Jurkat, Clone E6-1 (cell line): ENCODE measurements at regions not wholly inside any gene's neighbourhood (a gene's known extent, or its start where the extent isn't known, plus 50 kb on each side); places are given as distances from the start of the nearest gene placed in this dataset.
"Not testable (repeated sequence)": the region's sequence is repeated elsewhere in the genome, so short reads cannot be mapped to it uniquely, and the experiment has no call there.

Experiments used
- DNase-seq: peaks from one replicate; pipeline ENCODE4 v3.0.0-alpha.2; 2011; ENCODE audit warnings: low read depth, low spot score
- H3K4me3 ChIP-seq: 2 replicates; pipeline ENCODE4 v1.5.1; 2011; ENCODE audit warnings: mild to moderate bottlenecking, low read length, control low read depth, moderate library complexity

DNA sequence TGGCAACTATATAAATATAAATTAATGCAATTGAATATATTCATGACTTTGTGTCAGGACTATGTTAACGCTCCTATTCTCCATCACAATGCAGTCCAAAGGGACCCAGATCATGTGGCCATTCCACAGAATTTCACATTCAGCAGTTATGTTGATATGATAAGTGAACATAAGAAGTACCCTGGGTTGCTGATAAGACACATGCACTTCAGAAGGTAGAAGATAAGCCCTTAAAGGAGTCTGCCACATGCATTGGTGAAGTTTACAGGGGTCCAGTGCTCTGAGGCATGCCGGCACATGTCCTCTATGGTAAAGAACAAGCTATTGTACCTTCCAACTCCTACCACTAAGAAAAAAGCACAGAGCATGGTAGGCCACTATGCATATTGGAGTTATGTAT is 76.4 kb downstream of the PHAX start:
- no peak overlapping the region for H3K4me3 ChIP-seq
- DNase-seq, result no peak

GRCh38 chr5:126680191-126680817 is 79.6 kb downstream of the PHAX start:
- DNase-seq, result peak; percentile 88
- H3K4me3 ChIP-seq, result peak overlapping the region; percentile 2; the same call in 1 of the 2 replicates

- not testable (repeated sequence) for H3K4me3 ChIP-seq, DNase-seq
Observed at GRCh38 chr5:126681314-126681713, 80.6 kb downstream of the PHAX start.

DNA sequence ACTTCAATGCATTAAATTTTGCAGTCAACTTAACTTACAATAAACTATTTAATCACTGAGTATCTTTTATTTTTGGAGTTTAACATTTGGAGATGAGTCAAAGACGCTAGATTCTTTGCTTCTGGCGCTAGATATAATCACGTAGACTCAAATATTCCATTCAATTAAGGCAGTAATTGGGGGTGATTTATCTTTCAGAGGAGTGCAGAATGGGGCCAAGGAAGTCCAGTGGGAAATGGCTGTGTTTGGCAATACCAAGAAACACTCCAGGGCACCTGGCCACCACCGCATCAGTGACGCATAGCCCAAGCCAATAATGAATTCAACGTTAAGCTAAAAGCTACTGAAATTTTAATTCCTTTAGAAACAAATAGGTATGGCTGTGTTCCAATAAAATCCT is 81.2 kb downstream of the PHAX start:
- H3K4me3 ChIP-seq, result no peak overlapping the region
- DNase-seq, result no peak

DNA sequence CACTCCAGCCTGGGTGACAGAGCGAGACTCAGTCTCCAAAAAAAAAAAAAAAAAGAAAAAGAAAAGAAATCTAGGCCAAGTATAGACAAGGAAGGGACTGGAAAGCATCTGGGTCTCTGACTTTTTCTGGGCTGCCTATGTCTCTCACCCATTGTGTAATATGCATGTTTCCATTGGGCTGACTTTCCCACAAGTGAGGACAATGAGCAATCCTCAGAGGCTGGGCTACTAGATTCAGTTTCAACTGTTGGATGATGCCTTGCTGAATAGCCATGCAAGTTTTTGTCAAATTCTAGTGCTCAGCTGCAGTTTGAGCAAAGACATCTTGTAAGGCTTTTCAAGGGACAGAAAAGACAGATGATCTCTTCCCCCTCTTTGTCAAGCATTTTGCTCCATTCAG is 82.1 kb downstream of the PHAX start:
- no peak for DNase-seq
- no peak overlapping the region for H3K4me3 ChIP-seq

DNA sequence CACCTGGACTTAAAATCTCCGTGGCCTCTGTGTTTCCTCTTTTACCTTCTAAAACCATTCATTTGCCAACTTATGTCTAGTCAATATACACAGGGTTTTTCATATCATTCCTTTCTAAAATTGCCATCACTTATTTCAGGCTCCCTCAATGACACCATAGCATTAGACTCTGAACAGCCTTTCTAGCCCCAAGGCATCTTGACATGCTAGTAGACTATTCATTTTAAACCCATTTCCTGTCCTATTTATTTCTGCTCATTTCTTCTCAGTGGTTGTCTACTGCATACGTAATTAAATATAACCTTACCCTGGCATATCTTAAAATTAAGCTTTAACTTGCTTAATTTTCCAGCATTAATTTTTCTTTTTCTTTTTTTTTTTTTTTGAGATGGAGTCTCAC is 83.2 kb downstream of the PHAX start:
- DNase-seq, result no peak
- no peak overlapping the region for H3K4me3 ChIP-seq

- not testable (repeated sequence) for H3K4me3 ChIP-seq
- peak; percentile 59 for DNase-seq
Observed at GRCh38 chr5:126684656-126685442, 84.1 kb downstream of the PHAX start.

- H3K4me3 ChIP-seq, result no peak overlapping the region
Observed at GRCh38 chr5:126686451-126687126, 85.8 kb downstream of the PHAX start.

GRCh38 chr5:126692971-126693370 is 84.0 kb upstream of the LMNB1 start:
- DNase-seq, result no peak
- H3K4me3 ChIP-seq, result no peak overlapping the region

More at GRCh38 chr5:126686451-126687126, 85.8 kb downstream of the PHAX start:
- DNase-seq, result peak; percentile 70

DNA sequence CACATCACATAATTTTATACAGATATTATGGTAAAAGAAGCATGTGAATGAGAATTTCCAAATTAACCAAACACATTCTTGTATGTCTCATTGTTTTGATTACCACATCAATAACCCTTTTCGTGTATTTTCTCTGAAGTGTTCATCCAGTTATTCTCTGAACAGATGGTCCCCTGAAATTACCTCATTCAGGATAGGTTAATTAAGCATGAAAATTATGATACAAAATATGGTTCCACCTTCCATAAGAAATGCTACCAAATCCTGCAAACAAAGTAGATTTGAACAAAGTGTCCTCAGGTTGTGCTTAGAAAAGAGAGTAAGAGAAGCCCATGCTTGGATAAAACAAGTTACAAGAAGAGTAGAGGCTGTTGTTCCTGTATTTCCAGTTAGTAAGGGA is 83.1 kb upstream of the LMNB1 start:
- DNase-seq, result no peak

DNA sequence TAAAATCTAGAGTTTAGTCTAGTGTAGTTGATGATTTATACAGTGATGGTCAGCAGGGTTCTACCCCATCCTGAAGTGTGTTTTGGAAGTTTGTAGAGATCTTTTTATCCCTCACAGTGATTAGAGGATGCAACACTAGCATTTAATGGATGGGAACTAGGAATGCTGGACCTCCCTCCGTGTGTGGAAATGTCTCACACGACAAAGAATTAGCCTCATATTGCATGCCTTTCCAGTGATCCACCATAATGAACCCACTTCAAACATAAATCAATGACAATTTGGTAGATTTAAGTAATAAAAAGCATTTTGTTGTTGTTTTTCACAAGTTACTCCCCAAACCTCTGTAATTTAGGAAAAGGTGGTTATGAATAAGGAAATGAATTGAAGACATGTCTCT is 82.5 kb upstream of the LMNB1 start:
- DNase-seq, result no peak
- no peak overlapping the region for H3K4me3 ChIP-seq

More for the DNA sequence above, 83.1 kb upstream of the LMNB1 start:
- H3K4me3 ChIP-seq, result no peak overlapping the region

- H3K4me3 ChIP-seq, result no peak overlapping the region
- no peak for DNase-seq
Observed at GRCh38 chr5:126695091-126695490, 81.8 kb upstream of the LMNB1 start.

GRCh38 chr5:126707080-126707479 is 69.9 kb upstream of the LMNB1 start:
- DNase-seq, result no peak
- H3K4me3 ChIP-seq, result no peak overlapping the region

DNA sequence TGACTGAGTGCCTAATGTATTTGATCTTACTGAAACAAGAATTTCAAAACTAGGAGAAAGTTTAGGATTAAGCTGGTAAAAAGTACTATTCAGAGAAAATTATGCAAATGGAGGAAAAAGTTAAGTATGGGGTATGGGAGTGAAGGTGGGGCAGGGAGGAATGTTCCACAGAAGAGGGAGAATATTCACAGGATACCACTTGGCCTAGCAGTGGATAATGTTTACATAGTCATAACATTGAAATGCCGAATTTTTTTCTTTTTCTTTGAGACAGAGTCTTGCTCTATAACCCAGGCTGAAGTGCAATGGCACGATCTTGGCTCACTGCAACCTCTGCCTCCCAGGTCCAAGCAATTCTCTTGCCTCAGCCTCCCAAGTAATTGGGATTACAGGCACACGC is 61.2 kb upstream of the LMNB1 start:
- H3K4me3 ChIP-seq, result no peak overlapping the region
- DNase-seq, result no peak

DNA sequence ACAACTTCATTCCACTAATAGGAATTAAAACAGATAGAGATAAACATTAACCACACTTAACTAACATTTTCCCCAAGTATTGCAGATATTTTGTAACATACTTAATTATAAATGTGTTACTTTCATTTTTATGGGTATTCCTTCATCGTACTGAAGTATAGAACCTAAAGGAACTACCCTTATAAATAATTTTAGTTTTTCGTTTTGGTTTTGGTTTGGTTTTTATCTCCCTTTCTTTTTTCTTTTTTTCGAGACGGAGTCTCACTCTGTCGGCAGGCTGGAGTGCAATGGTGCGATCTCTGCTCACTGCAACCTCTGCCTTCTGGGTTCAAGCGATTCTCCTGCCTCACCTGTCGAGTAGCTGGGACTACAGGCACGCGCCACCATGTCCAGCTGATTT is 60.1 kb upstream of the LMNB1 start:
- DNase-seq, result no peak

DNA sequence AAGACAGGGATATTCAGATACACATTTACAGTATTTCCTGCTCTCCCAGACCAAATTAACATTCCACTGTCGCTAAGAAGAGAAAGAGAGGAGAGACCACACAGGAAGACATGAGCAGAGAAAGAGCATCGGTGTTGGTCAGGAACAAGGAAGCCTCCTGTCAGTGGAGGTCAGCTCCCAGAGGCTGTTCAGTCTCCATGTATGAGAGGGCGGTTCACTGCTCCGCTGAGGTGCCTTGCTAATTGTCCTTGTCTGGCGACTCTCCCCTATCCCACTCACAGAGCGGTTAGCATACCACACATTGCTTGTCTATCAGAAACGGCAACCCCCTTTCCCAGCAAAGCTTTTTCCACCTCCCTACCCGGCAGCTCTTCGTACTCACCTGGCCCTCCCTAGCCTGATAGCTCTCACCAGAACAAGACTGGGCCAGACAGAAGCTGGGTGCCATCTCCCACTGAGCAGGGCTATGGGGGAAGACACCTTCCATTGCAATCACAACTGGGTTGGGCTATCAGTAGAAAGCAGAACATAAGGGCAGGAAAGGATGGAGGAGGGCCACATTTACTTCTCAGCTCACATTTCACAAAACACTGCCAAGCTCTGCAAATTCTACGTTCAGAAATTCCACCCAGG is 58.6 kb upstream of the LMNB1 start:
- no peak overlapping the region for H3K4me3 ChIP-seq
- no peak for DNase-seq

More for the DNA sequence above, 60.1 kb upstream of the LMNB1 start:
- no peak overlapping the region for H3K4me3 ChIP-seq

DNA sequence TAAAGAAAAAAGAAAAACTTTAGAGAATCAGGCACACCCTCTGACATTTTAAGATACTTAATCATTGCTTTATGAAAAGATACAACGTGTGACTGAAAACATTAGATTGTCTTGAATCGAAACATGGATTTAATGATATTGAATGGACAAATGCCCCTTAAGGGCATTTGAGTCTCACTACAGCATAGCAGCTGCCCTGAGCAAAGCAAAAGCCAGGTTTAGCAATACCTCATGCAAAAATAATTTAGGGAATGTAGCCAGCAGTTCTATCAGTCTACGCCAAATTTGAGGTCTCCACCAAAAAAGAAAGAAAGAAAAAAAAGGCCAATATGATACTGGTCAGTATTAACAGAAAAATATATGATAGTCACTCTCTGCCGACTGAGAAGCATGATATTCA is 56.6 kb upstream of the LMNB1 start:
- H3K4me3 ChIP-seq, result no peak overlapping the region
- no peak for DNase-seq

DNA sequence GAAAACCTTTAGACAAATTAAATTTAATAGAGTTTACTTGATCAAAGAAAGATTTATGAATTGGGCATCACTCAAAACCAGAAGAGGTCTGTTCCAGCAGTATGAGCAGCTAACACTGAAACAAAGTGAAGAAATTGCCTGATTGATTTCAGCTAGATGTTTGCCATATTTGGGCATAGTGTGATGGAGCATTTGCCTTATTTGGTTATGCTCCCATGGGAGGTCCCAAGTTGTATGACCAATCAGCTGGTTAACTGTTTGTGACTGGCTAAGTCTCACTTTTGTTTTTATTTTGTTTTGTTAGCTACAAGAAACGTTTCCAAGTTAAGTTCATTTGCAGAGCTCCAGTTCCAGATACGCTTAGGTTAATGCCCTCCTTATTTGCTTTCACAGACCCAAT is 53.3 kb upstream of the LMNB1 start:
- H3K4me3 ChIP-seq, result no peak overlapping the region
- DNase-seq, result no peak
